H1 (cell line): ENCODE measurements at regions not wholly inside any gene's neighbourhood (a gene's known extent, or its start where the extent isn't known, plus 50 kb on each side); places are given as distances from the start of the nearest gene placed in this dataset.

Source experiments
- ATF3 ChIP-seq: IDR thresholded peaks from 2 replicates; pipeline ENCODE4 v1.6.1; 2011; ENCODE audit warnings: low read depth, mild to moderate bottlenecking, low read length; ENCODE audit not compliant: insufficient read depth
- EP300 ChIP-seq, 2 experiments: IDR thresholded peaks; 1 replicate in 1 of 2; 2 replicates in 1 of 2; pipeline ENCODE4 v1.6.1; 2011 to 2012; ENCODE audit warnings: low read depth in 2 of 2, low read length in 2 of 2, mild to moderate bottlenecking in 2 of 2, borderline replicate concordance in 1 of 2, inconsistent platforms in 1 of 2, moderate library complexity in 1 of 2

DNA sequence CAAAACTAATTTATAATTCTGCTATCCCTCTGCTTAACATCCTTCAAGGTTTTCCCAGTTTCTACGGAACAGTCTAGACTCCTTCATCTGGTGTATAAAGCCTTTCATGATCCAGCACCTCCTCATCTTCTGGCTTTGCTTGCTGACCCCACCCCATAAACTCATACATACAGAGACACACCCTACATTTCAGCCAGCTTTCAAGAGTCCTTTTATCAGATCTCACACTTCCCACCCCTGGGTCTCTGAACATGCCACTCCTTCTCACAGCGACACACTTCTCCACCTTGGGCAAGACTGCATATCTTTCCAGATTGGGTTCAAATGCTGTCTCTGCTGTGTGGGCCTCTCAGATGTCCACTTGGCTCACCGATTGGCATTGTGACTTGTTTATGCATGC, 166.8 kb upstream of the LPP start (continued):
- TF ChIP-seq ATF3 = no peak
- no peak for TF ChIP-seq EP300 (IDR thresholded peaks at IDR 0.05; ENCODE audit: borderline replicate concordance in 1 of 2, low read depth in 2 of 2, low read length in 2 of 2)
- TF ChIP-seq, all 59 proteins: peak for 0
